Esophagus muscularis mucosa (tissue), 4 donors: ENCODE measurements at regions not wholly inside any gene's neighbourhood (a gene's known extent, or its start where the extent isn't known, plus 50 kb on each side); places are given as distances from the start of the nearest gene placed in this dataset.
"Not testable (repeated sequence)": the region's sequence is repeated elsewhere in the genome, so short reads cannot be mapped to it uniquely, and the experiment has no call there.

Experiments used
- DNase-seq: peaks from one replicate; pipeline ENCODE4 v3.0.0-alpha.2; 2017; ENCODE audit errors: extremely low spot score
- H3K27ac ChIP-seq, 4 donors: fragments of 200-600 bp; sonication (generic); replicated peaks in 1 of 4; 1 replicate in 3 of 4; 2 replicates in 1 of 4; pipeline ENCODE4 v1.5.1; 2016 to 2019; ENCODE audit warnings: mild to moderate bottlenecking in 1 of 4
- H3K27me3 ChIP-seq, 4 donors: fragments of 200-600 bp; sonication (generic); one replicate each; pipeline versions ENCODE4 v1.5.1 to v1.6.0; 2016 to 2019
- H3K36me3 ChIP-seq, 4 donors: fragments of 200-600 bp; sonication (generic); one replicate each; pipeline ENCODE4 v1.5.1; 2016 to 2019
- H3K4me1 ChIP-seq, 4 donors: fragments of 200-600 bp; sonication (generic); one replicate each; pipeline ENCODE4 v1.5.1; 2016 to 2019
- H3K4me3 ChIP-seq, 4 donors: fragments of 200-600 bp; sonication (generic); 1 replicate in 2 of 4; 2 replicates in 2 of 4; pipeline ENCODE4 v1.5.1; 2016 to 2019; ENCODE audit warnings: mild to moderate bottlenecking in 4 of 4, moderate library complexity in 1 of 4
- H3K9me3 ChIP-seq, 4 donors: fragments of 200-600 bp; sonication (generic); 1 replicate in 3 of 4; 2 replicates in 1 of 4; pipeline ENCODE4 v1.5.1; 2016 to 2019
- EP300 ChIP-seq: sonication (generic); formaldehyde crosslinking; IDR thresholded peaks from one replicate; pipeline ENCODE4 v1.6.1; 2017; ENCODE audit warnings: antibody characterized with exemption
- POLR2A ChIP-seq: fragments of 450-650 bp; IDR thresholded peaks from one replicate; pipeline ENCODE4 v1.6.1; 2017; ENCODE audit warnings: antibody characterized with exemption, moderate library complexity, mild to moderate bottlenecking, low read depth
- POLR2AphosphoS5 ChIP-seq, 2 donors: sonication (generic); formaldehyde crosslinking; IDR thresholded peaks; one replicate each; pipeline ENCODE4 v1.6.1; 2017; ENCODE audit warnings: antibody characterized with exemption in 2 of 2
- WGBS: methylation state at CpG from one replicate; pipeline ENCODE4 v1.1.5; 2018; 5-methylcytosine and 5-hydroxymethylcytosine counted together
- intact Hi-C: fragments of 100-400 bp; cut with DNase I; formaldehyde crosslinking; loops from one replicate; pipeline ENCODE4 v1.15.1; 2023
- TF ChIP-seq, protein P1 (sequence below), 3 experiments: fragments of 200-600 bp in 2 of 3; fragments of 450-650 bp in 1 of 3; sonication (generic) in 2 of 3; IDR thresholded peaks; one replicate each; pipeline ENCODE4 v1.5.1; 2017 to 2019; ENCODE audit warnings: antibody characterized with exemption in 3 of 3, mild to moderate bottlenecking in 2 of 3, moderate library complexity in 1 of 3

- no peaks in the 10 kb centered on the region for H3K27me3 ChIP-seq
Measured at GRCh38 chr2:41197781-41198180, 745.9 kb upstream of the SLC8A1 start.

DNA sequence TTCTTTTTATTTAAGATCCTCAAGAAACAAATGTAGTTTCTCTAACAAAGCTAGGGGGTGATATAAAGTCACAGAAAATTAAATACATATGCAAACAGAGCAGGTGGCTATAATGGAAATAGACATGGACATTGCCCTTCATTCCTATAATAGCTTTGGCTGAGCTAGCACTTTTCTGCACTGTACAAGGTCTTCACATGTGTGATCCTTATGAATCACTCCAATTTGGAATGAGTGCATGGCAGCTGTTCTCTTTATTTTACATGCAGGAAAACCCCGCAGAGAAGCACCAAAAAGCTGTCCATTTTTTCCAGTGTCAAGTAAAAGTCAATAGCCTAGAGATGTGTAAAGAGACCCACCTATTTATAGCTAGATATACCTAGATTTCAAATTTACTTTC lies 747.4 kb upstream of the SLC8A1 start:
- 67% methylated on average over 1 of the region's 1 CpG for WGBS
- no peaks in the 10 kb centered on the region for H3K9me3 ChIP-seq
- H3K4me1 ChIP-seq = no peaks in the 10 kb centered on the region
- H3K27ac ChIP-seq = no peak overlapping the region
- DNase-seq = no peak
- no peaks in the 10 kb centered on the region for H3K36me3 ChIP-seq
- no peaks in the 10 kb centered on the region for H3K27me3 ChIP-seq
- intact Hi-C loops = no loop called here
- no peak overlapping the region for H3K4me3 ChIP-seq
- TF ChIP-seq, protein P1, sequence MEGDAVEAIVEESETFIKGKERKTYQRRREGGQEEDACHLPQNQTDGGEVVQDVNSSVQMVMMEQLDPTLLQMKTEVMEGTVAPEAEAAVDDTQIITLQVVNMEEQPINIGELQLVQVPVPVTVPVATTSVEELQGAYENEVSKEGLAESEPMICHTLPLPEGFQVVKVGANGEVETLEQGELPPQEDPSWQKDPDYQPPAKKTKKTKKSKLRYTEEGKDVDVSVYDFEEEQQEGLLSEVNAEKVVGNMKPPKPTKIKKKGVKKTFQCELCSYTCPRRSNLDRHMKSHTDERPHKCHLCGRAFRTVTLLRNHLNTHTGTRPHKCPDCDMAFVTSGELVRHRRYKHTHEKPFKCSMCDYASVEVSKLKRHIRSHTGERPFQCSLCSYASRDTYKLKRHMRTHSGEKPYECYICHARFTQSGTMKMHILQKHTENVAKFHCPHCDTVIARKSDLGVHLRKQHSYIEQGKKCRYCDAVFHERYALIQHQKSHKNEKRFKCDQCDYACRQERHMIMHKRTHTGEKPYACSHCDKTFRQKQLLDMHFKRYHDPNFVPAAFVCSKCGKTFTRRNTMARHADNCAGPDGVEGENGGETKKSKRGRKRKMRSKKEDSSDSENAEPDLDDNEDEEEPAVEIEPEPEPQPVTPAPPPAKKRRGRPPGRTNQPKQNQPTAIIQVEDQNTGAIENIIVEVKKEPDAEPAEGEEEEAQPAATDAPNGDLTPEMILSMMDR (IDR thresholded peaks at IDR 0.05) = no peak
- TF ChIP-seq EP300 (no peak), POLR2A (no peak), POLR2AphosphoS5 (IDR thresholded peaks at IDR 0.05) (no peak)

More at GRCh38 chr2:41197781-41198180, 745.9 kb upstream of the SLC8A1 start:
- TF ChIP-seq EP300 = no peak
- no peak for TF ChIP-seq POLR2AphosphoS5 (IDR thresholded peaks at IDR 0.05)
- no peak for TF ChIP-seq POLR2A
- TF ChIP-seq, protein P1 (IDR thresholded peaks at IDR 0.05) = no peak
- DNase-seq = no peak
- intact Hi-C loops = no loop called here
- no peak overlapping the region for H3K27ac ChIP-seq
- H3K4me1 ChIP-seq = no peaks in the 10 kb centered on the region
- no peaks in the 10 kb centered on the region for H3K9me3 ChIP-seq
- 82% methylated on average over 4 of the region's 4 CpGs for WGBS
- H3K4me3 ChIP-seq = no peak overlapping the region
- no peaks in the 10 kb centered on the region for H3K36me3 ChIP-seq

GRCh38 chr2:41204315-41204714 lies 752.4 kb upstream of the SLC8A1 start:
- TF ChIP-seq POLR2A (no peak), POLR2AphosphoS5 (IDR thresholded peaks at IDR 0.05) (no peak), EP300 (no peak)
- TF ChIP-seq, protein P1 (IDR thresholded peaks at IDR 0.05) = no peak
- WGBS = 65% methylated on average over 3 of the region's 3 CpGs

DNA sequence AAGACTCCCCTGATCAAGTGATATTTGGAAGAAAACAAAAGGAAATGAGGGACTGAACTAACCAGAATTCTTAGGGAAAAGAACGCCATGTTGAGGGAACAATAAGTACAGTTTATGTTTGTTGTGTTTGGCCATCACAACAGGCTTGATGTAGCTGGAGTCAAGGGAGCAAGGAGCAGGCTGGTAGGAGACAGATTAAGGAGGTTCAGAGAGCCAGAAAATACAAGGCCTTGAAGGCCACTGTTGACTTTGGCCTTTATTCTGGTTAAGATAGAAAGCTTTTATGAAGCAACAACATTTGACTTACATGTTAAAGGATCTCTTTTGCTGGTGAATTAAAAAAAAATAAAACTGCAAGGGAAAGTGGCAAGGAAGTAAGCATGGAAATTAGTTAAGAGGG lies 754.1 kb upstream of the SLC8A1 start:
- Histone ChIP-seq H3K27me3 (no peaks in the 10 kb centered on the region), H3K27ac (no peak overlapping the region), H3K36me3 (no peaks in the 10 kb centered on the region), H3K9me3 (no peaks in the 10 kb centered on the region), H3K4me3 (no peak overlapping the region), H3K4me1 (no peaks in the 10 kb centered on the region)
- 63% methylated on average over 1 of the region's 1 CpG for WGBS
- intact Hi-C loops = no loop called here
- TF ChIP-seq, protein P1 (IDR thresholded peaks at IDR 0.05) = no peak
- TF ChIP-seq EP300 = no peak
- no peak for TF ChIP-seq POLR2AphosphoS5 (IDR thresholded peaks at IDR 0.05)
- TF ChIP-seq POLR2A = no peak
- no peak for DNase-seq

More at GRCh38 chr2:41204315-41204714, 752.4 kb upstream of the SLC8A1 start:
- Histone ChIP-seq H3K4me3 (no peak overlapping the region), H3K9me3 (no peaks in the 10 kb centered on the region), H3K27me3 (no peaks in the 10 kb centered on the region), H3K36me3 (no peaks in the 10 kb centered on the region), H3K4me1 (no peaks in the 10 kb centered on the region), H3K27ac (no peak overlapping the region)
- DNase-seq = no peak
- intact Hi-C loops = no loop called here

DNA sequence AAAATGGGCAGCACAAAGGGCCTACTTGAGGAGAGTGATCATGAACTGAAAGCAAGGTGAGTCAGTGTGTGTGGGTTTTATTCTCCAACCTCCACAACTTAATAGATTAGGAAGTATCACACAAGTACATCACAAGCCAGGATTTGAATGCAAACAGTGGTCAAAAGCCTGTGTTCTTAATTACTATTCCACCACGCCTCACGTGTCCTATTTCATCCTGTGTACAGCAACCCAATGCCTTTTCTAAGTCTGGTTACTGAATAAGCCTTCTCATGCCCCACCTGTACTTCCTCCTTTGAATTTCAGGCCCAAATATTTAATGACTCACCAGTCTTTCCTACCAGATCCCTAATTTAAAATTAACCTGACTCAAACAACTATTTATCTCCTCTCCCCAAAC lies 755.7 kb upstream of the SLC8A1 start:
- TF ChIP-seq EP300 = no peak
- TF ChIP-seq, protein P1 (IDR thresholded peaks at IDR 0.05) = no peak
- TF ChIP-seq POLR2A = no peak
- no peak for TF ChIP-seq POLR2AphosphoS5 (IDR thresholded peaks at IDR 0.05)
- Histone ChIP-seq H3K9me3 (no peaks in the 10 kb centered on the region), H3K27me3 (no peaks in the 10 kb centered on the region), H3K4me1 (no peaks in the 10 kb centered on the region), H3K36me3 (no peaks in the 10 kb centered on the region), H3K27ac (no peak overlapping the region), H3K4me3 (no peak overlapping the region)
- 86% methylated on average over 2 of the region's 2 CpGs for WGBS
- DNase-seq = no peak
- intact Hi-C loops = no loop called here

DNA sequence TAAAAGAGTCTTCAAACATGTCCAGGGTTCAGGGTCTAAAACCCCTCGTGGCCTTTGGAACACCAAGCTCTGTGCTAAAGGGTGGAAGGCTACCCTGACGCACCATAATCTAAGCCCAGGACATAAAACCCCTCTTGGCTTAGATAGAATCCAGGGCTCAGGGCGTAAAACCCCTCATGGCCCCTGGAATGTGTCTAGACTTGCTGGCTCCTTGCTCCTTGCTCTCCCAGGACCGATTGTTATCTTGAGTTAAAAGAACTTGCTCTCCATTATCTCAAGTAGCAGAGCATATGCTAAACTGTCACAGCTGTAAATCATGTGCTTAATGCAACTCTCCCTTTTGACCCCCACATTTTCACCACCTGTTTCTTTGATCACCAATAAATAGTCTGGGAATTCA lies 758.1 kb upstream of the SLC8A1 start:
- WGBS = 68% methylated on average over 4 of the region's 4 CpGs
- H3K27me3 ChIP-seq, H3K4me1 ChIP-seq, H3K9me3 ChIP-seq, H3K4me3 ChIP-seq, H3K27ac ChIP-seq, intact Hi-C loops, H3K36me3 ChIP-seq, DNase-seq: not testable (repeated sequence)
